Lower leg skin (tissue), 4 donors: ENCODE measurements at regions not wholly inside any gene's neighbourhood (a gene's known extent, or its start where the extent isn't known, plus 50 kb on each side); places are given as distances from the start of the nearest gene placed in this dataset.

Experiments
- DNase-seq, 2 donors: peaks; one replicate each; pipeline ENCODE4 v3.0.0-alpha.2; 2019; ENCODE audit warnings: low spot score in 2 of 2
- H3K4me3 ChIP-seq: fragments of 200-600 bp; sonication (generic); 2 replicates; pipeline ENCODE4 v1.5.1; 2017; ENCODE audit warnings: mild to moderate bottlenecking, low read depth; ENCODE audit not compliant: poor library complexity, severe bottlenecking
- CTCF ChIP-seq, 3 donors: fragments of 450-650 bp; IDR thresholded peaks; one replicate each; pipeline ENCODE4 v1.5.1; 2016; ENCODE audit warnings: antibody characterized with exemption in 3 of 3, mild to moderate bottlenecking in 3 of 3, moderate library complexity in 2 of 3
- POLR2A ChIP-seq, 2 donors: fragments of 450-650 bp; IDR thresholded peaks; one replicate each; pipeline ENCODE4 v1.6.1; 2016 to 2017; ENCODE audit warnings: antibody characterized with exemption in 2 of 2, mild to moderate bottlenecking in 1 of 2, moderate library complexity in 1 of 2
- WGBS, 2 donors: methylation state at CpG; one replicate each; pipeline ENCODE4 v1.1.5; 2018; 5-methylcytosine and 5-hydroxymethylcytosine counted together
- intact Hi-C: fragments of 100-400 bp; cut with DNase I; formaldehyde crosslinking; loops from one replicate; pipeline ENCODE4 v1.15.0; 2023; ENCODE audit warnings: low total_unique reads

GRCh38 chr13:64546371-64546770, 2683.8 kb downstream of the PCDH9 start:
- intact Hi-C loops: no loop called here

DNA sequence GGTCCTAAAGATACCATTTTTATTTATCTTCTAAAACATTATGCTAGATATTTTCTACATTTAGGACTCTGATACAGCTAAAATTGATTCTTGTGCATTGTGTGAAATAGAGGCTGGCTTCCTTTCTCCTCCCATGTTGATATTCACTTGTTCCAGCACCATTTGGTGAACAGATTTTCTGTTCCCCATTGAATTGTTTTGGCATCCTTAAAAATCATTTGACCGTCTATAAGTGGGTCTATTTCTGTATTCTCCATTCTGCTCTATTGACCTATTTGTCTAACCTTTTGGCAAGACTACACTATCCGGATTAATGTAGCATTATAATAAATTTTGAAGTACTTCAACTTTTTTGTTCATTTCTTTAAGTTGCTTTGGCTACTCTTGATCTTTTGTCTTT, 2689.2 kb downstream of the PCDH9 start:
- no peak for DNase-seq
- intact Hi-C loops: no loop called here
- no peak for TF ChIP-seq POLR2A (IDR thresholded peaks at IDR 0.05)
- TF ChIP-seq CTCF (IDR thresholded peaks at IDR 0.05): no peak
- WGBS, 2 donors: 56 to 57% methylated on average over 2 of the region's 2 CpGs
- H3K4me3 ChIP-seq: no peak overlapping the region

More at GRCh38 chr13:64546371-64546770, 2683.8 kb downstream of the PCDH9 start:
- DNase-seq: no peak
- no peak for TF ChIP-seq CTCF (IDR thresholded peaks at IDR 0.05)
- no peak for TF ChIP-seq POLR2A (IDR thresholded peaks at IDR 0.05)
- no peak overlapping the region for H3K4me3 ChIP-seq
- WGBS, 2 donors: 72 to 75% methylated on average over 1 of the region's 1 CpG

DNA sequence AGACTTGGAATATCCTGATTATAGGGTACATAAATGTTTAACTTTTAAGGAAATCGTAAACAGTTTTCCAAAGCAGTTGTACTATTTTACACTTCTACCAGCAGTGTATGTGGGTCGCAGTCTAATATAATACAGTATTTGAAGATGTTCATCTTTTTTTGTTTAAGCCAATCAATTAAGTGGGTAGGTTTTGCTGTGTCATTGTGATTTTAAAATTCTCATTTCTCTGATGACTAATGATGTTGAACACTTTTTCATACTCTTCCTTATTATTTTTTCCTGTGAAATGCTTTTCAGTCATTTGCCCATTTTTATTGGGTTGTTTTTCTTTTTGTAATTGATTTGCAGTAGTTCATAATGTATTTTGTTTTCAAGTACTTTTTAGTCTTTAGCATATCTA, 2689.7 kb downstream of the PCDH9 start:
- no peak overlapping the region for H3K4me3 ChIP-seq
- DNase-seq: no peak
- TF ChIP-seq POLR2A (IDR thresholded peaks at IDR 0.05): no peak
- no peak for TF ChIP-seq CTCF (IDR thresholded peaks at IDR 0.05)
- intact Hi-C loops: no loop called here
- 92 to 99% methylated on average over 2 of the region's 2 CpGs for WGBS, 2 donors

DNA sequence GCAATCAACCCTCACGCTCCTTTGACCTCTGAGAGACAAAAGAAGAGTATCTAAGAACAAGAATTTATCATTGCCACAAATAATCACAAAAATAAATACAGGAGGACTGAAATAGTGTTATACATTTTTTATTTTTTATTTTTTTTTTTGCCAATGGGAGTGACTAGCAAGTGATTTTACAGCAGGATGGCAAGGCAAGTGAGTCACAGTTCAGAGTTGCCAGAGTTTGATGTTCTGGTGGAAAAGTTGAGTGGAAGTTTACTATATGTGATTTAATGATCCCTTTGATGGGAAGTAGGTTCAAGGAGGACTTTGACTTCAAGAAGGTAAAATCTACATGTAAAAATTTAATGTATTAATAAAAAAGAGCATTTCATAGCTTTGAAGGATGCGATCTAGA, 2691.4 kb downstream of the PCDH9 start:
- intact Hi-C loops: no loop called here
- TF ChIP-seq CTCF (IDR thresholded peaks at IDR 0.05) (no peak), POLR2A (IDR thresholded peaks at IDR 0.05) (no peak)
- H3K4me3 ChIP-seq: no peak overlapping the region
- 93 to 94% methylated on average over 2 of the region's 2 CpGs for WGBS, 2 donors
- no peak for DNase-seq

- TF ChIP-seq POLR2A (IDR thresholded peaks at IDR 0.05): no peak
- no peak for TF ChIP-seq CTCF (IDR thresholded peaks at IDR 0.05)
- no peak overlapping the region for H3K4me3 ChIP-seq
- DNase-seq: no peak
- intact Hi-C loops: no loop called here
- 87 to 92% methylated on average over 2 of the region's 2 CpGs for WGBS, 2 donors
These were observed 2695.8 kb downstream of the PCDH9 start for GRCh38 chr13:64534302-64534701.

DNA sequence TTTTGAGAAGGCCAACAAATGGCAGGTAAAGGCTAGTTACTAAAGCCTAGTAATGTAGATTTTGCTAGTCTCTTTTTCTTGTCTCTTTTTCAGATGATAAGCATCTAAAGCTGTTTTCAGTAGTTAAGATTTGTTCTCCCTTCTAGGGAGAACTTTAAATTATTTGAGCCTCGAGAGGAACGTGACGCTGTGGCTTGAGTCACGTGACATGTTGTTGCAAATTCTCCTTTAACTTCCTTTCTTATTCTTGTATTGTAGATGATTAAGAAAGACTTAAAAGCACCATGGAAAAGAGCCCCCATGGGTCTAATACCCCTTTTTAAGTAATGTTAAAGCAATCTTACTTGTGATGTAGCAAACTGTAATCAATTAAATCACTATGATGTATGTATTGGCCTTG, 2698.7 kb downstream of the PCDH9 start:
- no peak for DNase-seq
- WGBS, 2 donors: 82 to 85% methylated on average over 4 of the region's 4 CpGs
- intact Hi-C loops: no loop called here
- no peak overlapping the region for H3K4me3 ChIP-seq
- TF ChIP-seq POLR2A (IDR thresholded peaks at IDR 0.05) (no peak), CTCF (IDR thresholded peaks at IDR 0.05) (no peak)
